Neuronal stem cell (in vitro differentiated cells): ENCODE measurements at regions not wholly inside any gene's neighbourhood (a gene's known extent, or its start where the extent isn't known, plus 50 kb on each side); places are given as distances from the start of the nearest gene placed in this dataset.
A peak's percentile ranks its signal among the peaks of the same experiment; 100 is the strongest.

Experiments
- DNase-seq: peaks from one replicate; pipeline ENCODE4 v3.0.0-alpha.2; 2013; ENCODE audit warnings: low spot score
- H2AFZ ChIP-seq: one replicate; pipeline ENCODE4 v1.6.1; 2013; ENCODE audit warnings: mild to moderate bottlenecking, low read length, inconsistent platforms
- H2AK5ac ChIP-seq: 2 replicates; pipeline ENCODE4 v1.6.1; 2013; ENCODE audit warnings: low read depth, mild to moderate bottlenecking, inconsistent platforms, low read length, moderate library complexity, mixed read lengths
- H2BK120ac ChIP-seq: 2 replicates; pipeline ENCODE4 v1.6.1; 2013; ENCODE audit warnings: low read depth, mild to moderate bottlenecking, inconsistent platforms, low read length, moderate library complexity, mixed read lengths
- H2BK12ac ChIP-seq: one replicate; pipeline ENCODE4 v1.6.1; 2013; ENCODE audit warnings: low read length, inconsistent platforms
- H2BK15ac ChIP-seq: 2 replicates; pipeline ENCODE4 v1.6.1; 2013; ENCODE audit warnings: mild to moderate bottlenecking, low read length, inconsistent platforms, mixed read lengths
- H2BK5ac ChIP-seq: one replicate; pipeline ENCODE4 v1.6.1; 2013; ENCODE audit warnings: inconsistent platforms, mild to moderate bottlenecking, low read length, moderate library complexity
- H3K14ac ChIP-seq: one replicate; pipeline ENCODE4 v1.6.1; 2013; ENCODE audit warnings: low read length, inconsistent platforms
- H3K18ac ChIP-seq: 2 replicates; pipeline ENCODE4 v1.6.1; 2013; ENCODE audit warnings: low read length, inconsistent platforms
- H3K23ac ChIP-seq: 2 replicates; pipeline ENCODE4 v1.6.1; 2013; ENCODE audit warnings: low read depth, mild to moderate bottlenecking, mixed read lengths, low read length, inconsistent platforms; ENCODE audit not compliant: poor library complexity
- H3K27ac ChIP-seq: replicated peaks from 3 replicates; pipeline ENCODE4 v1.5.1; 2013; ENCODE audit warnings: low read length, inconsistent platforms
- H3K27me3 ChIP-seq, 3 experiments: 2 replicates each; pipeline ENCODE4 v1.6.1; 2013; ENCODE audit warnings: low read length in 3 of 3, mild to moderate bottlenecking in 2 of 3, inconsistent platforms in 1 of 3, low read depth in 1 of 3, mixed read lengths in 1 of 3, moderate library complexity in 1 of 3; ENCODE audit not compliant: control insufficient read depth in 3 of 3, insufficient read depth in 3 of 3
- H3K36me3 ChIP-seq, 2 donors: replicated peaks in 1 of 2; 2 replicates each; pipeline ENCODE4 v1.6.1; 2013; ENCODE audit warnings: low read length in 2 of 2; ENCODE audit not compliant: control insufficient read depth in 2 of 2, insufficient read depth in 2 of 2
- H3K4ac ChIP-seq: 2 replicates; pipeline ENCODE4 v1.6.1; 2013; ENCODE audit warnings: inconsistent platforms, mild to moderate bottlenecking, low read length, moderate library complexity
- H3K4me1 ChIP-seq, 2 donors: 1 replicate in 1 of 2; 2 replicates in 1 of 2; pipeline ENCODE4 v1.6.1; 2013; ENCODE audit warnings: low read length in 2 of 2, low read depth in 1 of 2; ENCODE audit not compliant: control insufficient read depth in 2 of 2, insufficient read depth in 1 of 2
- H3K4me2 ChIP-seq: one replicate; pipeline ENCODE4 v1.6.1; 2013; ENCODE audit warnings: mild to moderate bottlenecking, low read length, inconsistent platforms; ENCODE audit not compliant: insufficient read depth, poor library complexity, severe bottlenecking
- H3K4me3 ChIP-seq, 2 donors: 2 replicates each; pipeline ENCODE4 v1.5.1; 2013; ENCODE audit warnings: low read length in 2 of 2, mild to moderate bottlenecking in 2 of 2, inconsistent platforms in 1 of 2, moderate library complexity in 1 of 2
- H3K79me1 ChIP-seq: one replicate; pipeline ENCODE4 v1.6.1; 2013; ENCODE audit warnings: low read depth, mild to moderate bottlenecking, inconsistent platforms, low read length, moderate library complexity
- H3K9ac ChIP-seq: one replicate; pipeline ENCODE4 v1.6.1; 2013; ENCODE audit warnings: mild to moderate bottlenecking, low read depth, low read length, inconsistent platforms; ENCODE audit not compliant: poor library complexity
- H3K9me3 ChIP-seq, 2 donors: replicated peaks in 1 of 2; 2 replicates each; pipeline versions ENCODE3 to v1.6.1; 2013; ENCODE audit warnings: low read length in 2 of 2, mild to moderate bottlenecking in 2 of 2, inconsistent platforms in 1 of 2, low read depth in 1 of 2, mixed read lengths in 1 of 2, moderate library complexity in 1 of 2; ENCODE audit not compliant: control insufficient read depth in 2 of 2, insufficient read depth in 1 of 2
- H4K8ac ChIP-seq: one replicate; pipeline ENCODE4 v1.6.1; 2013; ENCODE audit warnings: low read depth, mild to moderate bottlenecking, inconsistent platforms, low read length, moderate library complexity
- H4K91ac ChIP-seq: one replicate; pipeline ENCODE4 v1.6.1; 2013; ENCODE audit warnings: low read length, low read depth, mild to moderate bottlenecking, inconsistent platforms; ENCODE audit not compliant: poor library complexity
- WGBS, 2 donors: extraction: QIAGEN DNeasy Blood & Tissue Kit; methylation state at CpG; one replicate each; pipeline ENCODE4 v1.1.7; 2013; ENCODE audit warnings: missing lambda C conversion rate in 2 of 2, mixed read lengths in 1 of 2; ENCODE audit not compliant: insufficient read length in 2 of 2, insufficient replicate concordance in 1 of 2; ENCODE audit errors: extremely low coverage in 2 of 2; 5-methylcytosine and 5-hydroxymethylcytosine counted together

DNA sequence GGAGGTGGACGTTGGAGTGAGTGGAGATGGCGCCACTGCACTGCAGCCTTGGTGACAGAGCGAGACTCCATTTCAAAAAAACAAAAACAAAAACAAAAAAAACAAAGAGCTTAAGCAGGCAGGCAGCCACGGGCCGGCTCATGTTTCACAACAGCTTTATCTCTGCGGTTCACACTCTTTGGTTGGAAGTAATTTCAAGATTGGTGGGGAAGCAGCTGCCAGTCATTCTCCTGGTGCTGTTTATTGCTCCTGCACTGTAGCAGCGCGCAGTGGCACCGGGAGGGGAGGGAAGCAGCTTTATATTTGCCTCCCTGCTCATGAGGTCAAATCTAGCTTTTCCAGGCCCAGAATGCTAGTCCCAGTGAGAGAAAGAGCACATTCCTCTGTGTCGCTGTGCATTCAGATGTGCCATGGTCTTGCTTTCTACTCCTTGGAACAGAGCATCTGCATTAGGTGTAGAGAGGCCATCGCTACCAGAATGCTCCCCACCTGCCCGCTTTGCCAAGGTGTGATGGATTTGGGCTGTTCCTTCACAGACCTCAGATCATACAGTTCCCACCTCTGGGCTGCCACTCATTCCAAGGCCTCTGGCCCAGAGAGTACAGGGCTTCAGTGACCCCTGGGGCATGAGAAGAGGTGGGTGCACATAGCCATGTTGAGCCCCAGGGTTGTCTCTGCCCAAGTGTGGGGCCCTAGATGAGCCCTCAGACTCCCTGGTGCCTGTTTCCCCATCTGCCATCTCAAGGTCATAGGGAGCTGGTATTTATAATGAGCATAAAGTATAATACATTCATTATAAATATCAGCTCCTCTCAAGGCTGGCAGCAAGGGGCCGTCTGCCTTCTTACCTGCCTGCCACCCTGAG is 270.4 kb downstream of the MED10 start:
- Histone ChIP-seq H4K8ac (no peak overlapping the region), H4K91ac (no peak overlapping the region), H3K27ac (no peak overlapping the region), H3K9ac (no peak overlapping the region), H3K14ac (no peak overlapping the region), H2BK120ac (no peak overlapping the region), H3K4me3 (no peak overlapping the region), H3K4me1 (peaks cover 0 to 6% of the 10 kb centered on the region in 2 donors), H2AK5ac (no peak overlapping the region), H3K36me3 (no peaks in the 10 kb centered on the region), H3K9me3 (no peaks in the 10 kb centered on the region), H2BK15ac (no peak overlapping the region), H3K27me3 (no peaks in the 10 kb centered on the region), H2BK12ac (no peak overlapping the region), H3K4ac (no peak overlapping the region), H3K23ac (no peak overlapping the region), H3K18ac (peak overlapping the region; percentile 79), H3K4me2 (no peak overlapping the region), H3K79me1 (no peaks in the 10 kb centered on the region), H2BK5ac (no peak overlapping the region), H2AFZ (no peak overlapping the region)
- DNase-seq, result no peak
- no CpG with 5 or more reads among the region's 13 CpGs for WGBS, 2 donors

DNA sequence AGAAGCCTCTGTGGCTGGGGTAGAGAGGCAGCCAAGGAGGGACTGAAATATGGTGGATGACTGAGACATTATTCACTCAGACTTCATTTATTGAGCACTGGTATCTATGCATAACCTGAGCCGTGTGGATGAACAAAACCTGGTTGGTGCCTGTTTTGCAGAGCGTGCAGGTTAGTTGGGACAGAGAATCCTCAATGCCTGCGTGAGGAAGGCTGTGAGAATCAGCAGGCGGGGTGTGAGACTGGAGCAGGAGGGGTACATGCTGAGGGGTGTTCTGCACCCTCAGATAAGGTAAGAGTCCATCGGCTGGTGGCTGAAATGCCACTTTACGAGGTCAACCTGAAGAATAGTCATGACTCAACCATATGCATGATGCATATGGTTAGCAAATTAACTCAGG is 271.6 kb downstream of the MED10 start:
- Histone ChIP-seq H3K14ac (no peak overlapping the region), H3K23ac (no peak overlapping the region), H2AFZ (no peak overlapping the region), H4K8ac (no peak overlapping the region), H2BK5ac (no peak overlapping the region), H2BK12ac (no peak overlapping the region), H2BK120ac (no peak overlapping the region), H3K4me1 (peaks cover 0 to 6% of the 10 kb centered on the region in 2 donors), H2AK5ac (no peak overlapping the region), H3K4me3 (no peak overlapping the region), H3K4me2 (no peak overlapping the region), H4K91ac (no peak overlapping the region), H3K27ac (no peak overlapping the region), H3K9ac (no peak overlapping the region), H3K27me3 (no peaks in the 10 kb centered on the region), H3K36me3 (no peaks in the 10 kb centered on the region), H2BK15ac (no peak overlapping the region), H3K18ac (no peak overlapping the region), H3K9me3 (no peaks in the 10 kb centered on the region), H3K4ac (no peak overlapping the region), H3K79me1 (no peaks in the 10 kb centered on the region)
- DNase-seq, result no peak
- no CpG with 5 or more reads among the region's 6 CpGs for WGBS, 2 donors

DNA sequence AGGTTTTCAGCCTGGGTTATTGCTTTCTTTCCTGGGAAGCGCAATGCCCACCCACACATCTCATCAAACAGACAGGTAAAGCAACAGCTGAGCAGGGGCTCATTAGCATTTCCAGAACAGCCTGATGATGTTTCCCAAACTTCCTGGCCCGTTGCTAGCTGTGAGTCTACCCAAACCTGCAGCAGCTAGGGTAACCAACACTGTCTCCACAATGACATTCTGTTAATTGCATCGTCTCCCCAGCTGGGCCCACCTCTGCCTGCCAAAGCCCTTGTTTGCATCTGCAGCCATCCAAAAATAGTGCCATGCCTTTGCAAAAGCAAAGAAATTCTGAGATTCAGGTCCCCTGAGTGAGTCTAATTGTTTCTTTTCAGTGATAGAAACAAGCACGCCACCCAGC is 273.0 kb downstream of the MED10 start:
- peaks cover 0 to 6% of the 10 kb centered on the region in 2 donors for H3K4me1 ChIP-seq
- no peak for DNase-seq
- H3K79me1 ChIP-seq, result no peaks in the 10 kb centered on the region
- H3K23ac ChIP-seq, result no peak overlapping the region
- no peak overlapping the region for H2AFZ ChIP-seq
- H3K14ac ChIP-seq, result no peak overlapping the region
- no peak overlapping the region for H3K9ac ChIP-seq
- no peak overlapping the region for H3K27ac ChIP-seq
- H2AK5ac ChIP-seq, result no peak overlapping the region
- no peak overlapping the region for H2BK15ac ChIP-seq
- no peaks in the 10 kb centered on the region for H3K36me3 ChIP-seq
- H2BK5ac ChIP-seq, result no peak overlapping the region
- H3K4me3 ChIP-seq, result no peak overlapping the region
- H4K91ac ChIP-seq, result no peak overlapping the region
- no peaks in the 10 kb centered on the region for H3K27me3 ChIP-seq
- no peak overlapping the region for H3K18ac ChIP-seq
- H4K8ac ChIP-seq, result no peak overlapping the region
- no CpG with 5 or more reads among the region's 4 CpGs for WGBS, 2 donors
- H3K9me3 ChIP-seq, result no peaks in the 10 kb centered on the region
- no peak overlapping the region for H2BK120ac ChIP-seq
- H2BK12ac ChIP-seq, result no peak overlapping the region
- H3K4ac ChIP-seq, result no peak overlapping the region
- H3K4me2 ChIP-seq, result no peak overlapping the region

DNA sequence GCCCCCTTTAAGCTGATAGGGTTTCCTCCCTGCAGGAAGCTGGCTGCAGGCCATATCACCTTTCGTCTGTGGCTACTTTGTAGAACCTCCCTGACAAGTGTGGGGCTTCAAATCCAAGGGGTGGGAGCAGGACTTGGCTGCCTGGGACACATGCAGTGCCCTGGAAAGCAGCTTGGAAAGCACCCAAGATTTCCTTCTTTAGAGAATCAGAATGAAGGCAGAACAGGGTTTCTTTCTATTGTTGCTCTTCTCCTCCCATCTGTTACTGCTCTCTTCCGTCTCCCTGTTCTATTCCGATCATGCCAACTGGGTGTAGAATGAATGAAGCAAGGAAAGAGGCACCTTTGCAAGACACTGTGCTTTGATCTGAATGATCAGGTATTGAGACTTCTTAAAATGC is 282.2 kb downstream of the MED10 start:
- no peak overlapping the region for H2AK5ac ChIP-seq
- H4K8ac ChIP-seq, result no peak overlapping the region
- no peak overlapping the region for H3K14ac ChIP-seq
- H4K91ac ChIP-seq, result no peak overlapping the region
- H3K4me1 ChIP-seq, result no peaks in the 10 kb centered on the region
- no peaks in the 10 kb centered on the region for H3K9me3 ChIP-seq
- no peak overlapping the region for H2BK5ac ChIP-seq
- no peak for DNase-seq
- no peak overlapping the region for H3K9ac ChIP-seq
- no peaks in the 10 kb centered on the region for H3K79me1 ChIP-seq
- no peak overlapping the region for H3K4me2 ChIP-seq
- no peak overlapping the region for H2BK12ac ChIP-seq
- H3K18ac ChIP-seq, result no peak overlapping the region
- no peak overlapping the region for H2AFZ ChIP-seq
- H2BK120ac ChIP-seq, result no peak overlapping the region
- H3K27me3 ChIP-seq, result no peaks in the 10 kb centered on the region
- WGBS, 2 donors, result no CpG with 5 or more reads among the region's 3 CpGs
- H3K36me3 ChIP-seq, result no peaks in the 10 kb centered on the region
- no peak overlapping the region for H2BK15ac ChIP-seq
- no peak overlapping the region for H3K4me3 ChIP-seq
- H3K23ac ChIP-seq, result no peak overlapping the region
- no peak overlapping the region for H3K4ac ChIP-seq
- H3K27ac ChIP-seq, result no peak overlapping the region
